GM23338 (cell line): ENCODE measurements at regions not wholly inside any gene's neighbourhood (a gene's known extent, or its start where the extent isn't known, plus 50 kb on each side); places are given as distances from the start of the nearest gene placed in this dataset.

Source experiments
- ATAC-seq: fragments of 200-7000 bp; cut with Tn5 transposase; 3 replicates; pipeline ENCODE4 v1.9.1; 2020
- DNase-seq: peaks from one replicate; pipeline ENCODE4 v3.0.0-alpha.2; 2015; ENCODE audit warnings: low spot score
- H2AFZ ChIP-seq: fragments of 200-600 bp; sonication (generic); 2 replicates; pipeline ENCODE4 v1.8.0; 2016; ENCODE audit warnings: antibody characterized with exemption, mild to moderate bottlenecking, moderate library complexity
- H3F3A ChIP-seq: fragments of 200-600 bp; sonication (generic); replicated peaks from 2 replicates; pipeline ENCODE4 v1.8.0; 2017; ENCODE audit warnings: antibody characterized with exemption, mixed run types, low read depth
- H3K27ac ChIP-seq: fragments of 200-600 bp; sonication (generic); 2 replicates; pipeline ENCODE4 v1.6.1; 2016; ENCODE audit warnings: low read depth
- H3K27me3 ChIP-seq: fragments of 200-600 bp; sonication (generic); 2 replicates; pipeline ENCODE4 v1.8.0; 2016; ENCODE audit warnings: mild to moderate bottlenecking, mixed run types, moderate library complexity; ENCODE audit not compliant: insufficient read depth
- H3K36me3 ChIP-seq: fragments of 200-600 bp; sonication (generic); 2 replicates; pipeline ENCODE4 v1.8.0; 2016; ENCODE audit warnings: mild to moderate bottlenecking; ENCODE audit not compliant: insufficient read depth
- H3K4me1 ChIP-seq: fragments of 200-600 bp; sonication (generic); 2 replicates; pipeline ENCODE4 v1.8.0; 2016; ENCODE audit warnings: mild to moderate bottlenecking, moderate library complexity; ENCODE audit not compliant: insufficient read depth
- H3K4me2 ChIP-seq: fragments of 200-600 bp; sonication (generic); 2 replicates; pipeline ENCODE4 v1.7.1; 2017; ENCODE audit warnings: mixed run types
- H3K4me3 ChIP-seq: fragments of 200-600 bp; sonication (generic); 2 replicates; pipeline ENCODE4 v1.6.1; 2016; ENCODE audit warnings: mixed run types
- H3K79me2 ChIP-seq: fragments of 200-600 bp; sonication (generic); replicated peaks from 2 replicates; pipeline ENCODE4 v1.8.0; 2017; ENCODE audit warnings: mild to moderate bottlenecking; ENCODE audit not compliant: insufficient read depth
- H3K9me2 ChIP-seq: fragments of 200-600 bp; sonication (generic); 2 replicates; pipeline ENCODE4 v1.8.0; 2017; ENCODE audit not compliant: insufficient read depth
- H4K20me1 ChIP-seq: fragments of 200-600 bp; sonication (generic); replicated peaks from 2 replicates; pipeline ENCODE4 v1.8.0; 2017; ENCODE audit warnings: mild to moderate bottlenecking; ENCODE audit not compliant: insufficient read depth
- H3K27ac Mint-ChIP-seq: 2 replicates; pipeline ENCODE4 v1.8.0; 2020; ENCODE audit warnings: inconsistent platforms, mild to moderate bottlenecking, moderate library complexity, mixed read lengths
- H3K27me3 Mint-ChIP-seq: 3 replicates; pipeline ENCODE4 v1.8.0; 2022; ENCODE audit warnings: low read depth, mild to moderate bottlenecking, moderate library complexity, mixed read lengths, inconsistent platforms; ENCODE audit not compliant: insufficient read depth, poor library complexity
- H3K36me3 Mint-ChIP-seq: 3 replicates; pipeline ENCODE4 v1.8.0; 2021; ENCODE audit warnings: low read depth, mild to moderate bottlenecking, inconsistent platforms, moderate library complexity, mixed read lengths
- H3K4me1 Mint-ChIP-seq: 3 replicates; pipeline ENCODE4 v1.8.0; 2020; ENCODE audit warnings: mild to moderate bottlenecking, inconsistent platforms, mixed read lengths
- H3K4me3 Mint-ChIP-seq: 3 replicates; pipeline ENCODE4 v1.8.0; 2021; ENCODE audit warnings: moderate library complexity, mild to moderate bottlenecking, inconsistent platforms, mixed read lengths
- H3K9me3 Mint-ChIP-seq: 3 replicates; pipeline ENCODE4 v1.8.0; 2020; ENCODE audit warnings: moderate library complexity, mild to moderate bottlenecking, inconsistent platforms, mixed read lengths
- CREB1 ChIP-seq: fragments of 250-450 bp; sonication (Bioruptor Pico); IDR thresholded peaks from 2 replicates; pipeline ENCODE4 v1.5.0; 2020; ENCODE audit warnings: low read depth, mild to moderate bottlenecking, moderate library complexity
- CTCF ChIP-seq, 2 experiments: fragments of 200-600 bp in 1 of 2; sonication (generic) in 1 of 2; conservative IDR thresholded peaks; 2 replicates each; pipeline versions ENCODE4 v1.5.1 to v1.6.1; 2016 to 2017; ENCODE audit warnings: antibody characterized with exemption in 2 of 2, low read depth in 2 of 2, mild to moderate bottlenecking in 2 of 2, moderate library complexity in 1 of 2
- EZH2 ChIP-seq: fragments of 200-600 bp; sonication (generic); IDR thresholded peaks from one replicate; pipeline ENCODE4 v1.8.0; 2017; ENCODE audit warnings: antibody characterized with exemption, mild to moderate bottlenecking, low read depth; ENCODE audit not compliant: unreplicated experiment
- EZH2phosphoT487 ChIP-seq: fragments of 200-600 bp; sonication (generic); IDR thresholded peaks from one replicate; pipeline ENCODE4 v1.8.1; 2018; ENCODE audit warnings: antibody characterized with exemption; ENCODE audit not compliant: unreplicated experiment
- JUNB ChIP-seq: IDR thresholded peaks from one replicate; pipeline ENCODE4 v1.6.1; 2016; ENCODE audit warnings: antibody characterized with exemption; ENCODE audit not compliant: unreplicated experiment
- NANOG ChIP-seq: IDR thresholded peaks from 2 replicates; pipeline ENCODE4 v1.6.1; 2016; ENCODE audit warnings: antibody characterized with exemption, borderline replicate concordance
- POLR2AphosphoS5 ChIP-seq: IDR thresholded peaks from 2 replicates; pipeline ENCODE4 v1.6.1; 2016; ENCODE audit warnings: antibody characterized with exemption, low read depth
- REST ChIP-seq: IDR thresholded peaks from one replicate; pipeline ENCODE4 v1.6.1; 2018; ENCODE audit warnings: antibody characterized with exemption; ENCODE audit not compliant: unreplicated experiment
- STAT1 ChIP-seq: IDR thresholded peaks from one replicate; pipeline ENCODE4 v1.6.1; 2016; ENCODE audit warnings: antibody characterized with exemption; ENCODE audit not compliant: unreplicated experiment
- ZNF114 ChIP-seq: fragments of 250-450 bp; sonication (Bioruptor Pico); IDR thresholded peaks from 2 replicates; pipeline ENCODE4 v1.5.0; 2020; ENCODE audit warnings: mild to moderate bottlenecking, moderate library complexity
- ZNF462 ChIP-seq: fragments of 250-450 bp; sonication (Bioruptor Pico); IDR thresholded peaks from 2 replicates; pipeline ENCODE4 v1.5.0; 2020; ENCODE audit warnings: mild to moderate bottlenecking, moderate library complexity

DNA sequence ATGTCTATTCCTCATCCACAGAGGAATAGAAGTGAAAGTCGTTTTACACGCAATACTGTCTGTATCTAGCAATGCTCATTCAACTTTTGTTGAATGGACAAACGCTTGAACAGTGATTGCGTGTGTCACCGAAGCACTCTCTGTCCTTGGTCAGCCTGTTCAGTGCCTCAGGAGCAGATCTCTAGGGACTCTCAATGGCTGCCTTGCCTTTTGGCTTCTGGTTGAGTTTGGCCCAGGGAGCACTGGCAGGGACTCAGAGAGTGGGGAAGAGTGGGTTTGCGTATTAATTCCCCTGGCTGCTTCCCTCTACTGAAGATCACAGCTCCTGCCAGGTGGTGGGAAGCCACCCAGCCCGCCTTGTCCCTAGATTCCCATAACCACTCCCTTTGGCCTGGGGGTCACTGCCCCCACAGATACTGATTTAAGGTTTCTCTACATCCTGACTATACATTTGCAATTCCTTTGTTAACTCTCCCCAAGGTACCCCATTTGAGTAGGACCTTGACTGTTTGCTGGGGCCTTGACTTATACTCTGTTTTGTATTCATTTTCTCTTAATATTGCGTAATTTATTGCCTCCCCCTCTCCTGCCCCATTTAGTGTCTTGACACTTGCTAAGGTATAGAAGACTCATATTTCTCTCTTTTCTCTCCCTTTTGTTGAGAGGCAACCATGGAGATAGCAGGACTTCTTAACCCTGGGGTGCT is 61.7 kb upstream of the USP24 start:
- no peaks in the 10 kb centered on the region for H3K79me2 ChIP-seq
- H3K4me1 ChIP-seq: peaks cover 7% of the 10 kb centered on the region
- H2AFZ ChIP-seq: no peak overlapping the region; the same call in 1 of the 2 replicates
- H3K4me2 ChIP-seq: peak overlapping the region; percentile 61
- no peaks in the 10 kb centered on the region for H3K27me3 Mint-ChIP-seq
- H3K36me3 ChIP-seq: no peaks in the 10 kb centered on the region
- H3K9me3 Mint-ChIP-seq: no peaks in the 10 kb centered on the region
- peak; percentile 8 for ATAC-seq
- peaks cover 20% of the 10 kb centered on the region for H3K4me1 Mint-ChIP-seq
- no peak overlapping the region for H3K27ac Mint-ChIP-seq
- H3K36me3 Mint-ChIP-seq: no peaks in the 10 kb centered on the region
- no peaks in the 10 kb centered on the region for H3K27me3 ChIP-seq
- TF ChIP-seq NANOG: no peak
- TF ChIP-seq ZNF462: no peak
- TF ChIP-seq STAT1: no peak
- no peak for TF ChIP-seq EZH2
- TF ChIP-seq POLR2AphosphoS5: no peak
- no peak for TF ChIP-seq JUNB
- TF ChIP-seq REST: no peak
- TF ChIP-seq ZNF114: no peak
- no peak for TF ChIP-seq EZH2phosphoT487
- no peak for TF ChIP-seq CREB1 (CRISPR knock-in tag)
- TF ChIP-seq CTCF (conservative IDR thresholded peaks at IDR 0.05; ENCODE audit: low read depth in 2 of 2): no peak
- no peak overlapping the region for H3K4me3 Mint-ChIP-seq
- H3K9me2 ChIP-seq: no peaks in the 10 kb centered on the region
- H3K27ac ChIP-seq: no peak overlapping the region
- no peaks in the 10 kb centered on the region for H3F3A ChIP-seq
- no peak for DNase-seq
- H3K4me3 ChIP-seq: no peak overlapping the region
- no peaks in the 10 kb centered on the region for H4K20me1 ChIP-seq
